Effector memory CD8-positive, alpha-beta T cell (primary cell): ENCODE measurements at regions not wholly inside any gene's neighbourhood (a gene's known extent, or its start where the extent isn't known, plus 50 kb on each side); places are given as distances from the start of the nearest gene placed in this dataset.

Experiments used
- ATAC-seq: fragments of 150-1000 bp; cut with Tn5 transposase; replicated peaks from 2 replicates; pipeline ENCODE4 v1.10.0; 2021; ENCODE audit warnings: mild to moderate bottlenecking, moderate library complexity
- DNase-seq, 3 experiments: peaks; one replicate each; pipeline ENCODE4 v3.0.0; 2021
- H3K27ac Mint-ChIP-seq, 2 donors: one replicate each; pipeline ENCODE4 v1.8.0; 2022; ENCODE audit warnings: mild to moderate bottlenecking in 2 of 2, mixed read lengths in 2 of 2, moderate library complexity in 2 of 2
- H3K27me3 Mint-ChIP-seq, 2 donors: one replicate each; pipeline ENCODE4 v1.8.0; 2022; ENCODE audit warnings: mixed read lengths in 2 of 2
- H3K36me3 Mint-ChIP-seq: one replicate; pipeline ENCODE4 v1.8.0; 2022; ENCODE audit warnings: mild to moderate bottlenecking, moderate library complexity, mixed read lengths; ENCODE audit not compliant: insufficient read depth
- H3K4me1 Mint-ChIP-seq, 2 donors: one replicate each; pipeline ENCODE4 v1.8.0; 2022; ENCODE audit warnings: low read depth in 2 of 2, mixed read lengths in 2 of 2
- H3K4me3 Mint-ChIP-seq, 2 donors: one replicate each; pipeline ENCODE4 v1.8.0; 2022; ENCODE audit warnings: mild to moderate bottlenecking in 2 of 2, mixed read lengths in 2 of 2, moderate library complexity in 2 of 2
- H3K9me3 Mint-ChIP-seq, 2 donors: one replicate each; pipeline ENCODE4 v1.8.0; 2022; ENCODE audit warnings: mixed read lengths in 2 of 2

GRCh38 chr9:105073147-105073546 is 145.2 kb upstream of the ABCA1 start:
- Mint-ChIP-seq H3K4me3 (no peak overlapping the region), H3K9me3 (no peaks in the 10 kb centered on the region), H3K27ac (no peak overlapping the region), H3K36me3 (no peaks in the 10 kb centered on the region), H3K27me3 (no peaks in the 10 kb centered on the region), H3K4me1 (no peaks in the 10 kb centered on the region)
- no peak for ATAC-seq
- no peak for DNase-seq

DNA sequence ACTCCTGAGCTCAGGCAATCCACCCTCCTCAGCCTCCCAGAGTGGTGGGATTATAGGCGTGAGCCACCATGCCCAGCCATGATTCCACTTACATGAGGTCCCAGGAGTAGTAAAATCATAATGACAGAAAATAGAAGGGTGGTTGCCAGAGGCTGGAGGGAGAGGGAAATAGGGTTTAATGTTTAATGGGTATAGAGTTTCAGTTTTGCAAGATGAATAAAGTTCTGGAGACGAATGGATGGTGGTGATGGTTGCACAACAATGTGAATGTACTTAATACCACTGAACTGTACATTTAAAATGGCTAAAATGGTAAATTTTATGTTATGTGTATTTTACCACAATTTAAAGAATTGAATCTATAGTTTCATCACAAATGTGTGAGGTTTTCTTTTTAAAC is 146.5 kb upstream of the ABCA1 start:
- no peaks in the 10 kb centered on the region for H3K27me3 Mint-ChIP-seq
- H3K4me3 Mint-ChIP-seq, result no peak overlapping the region
- no peak overlapping the region for H3K27ac Mint-ChIP-seq
- no peaks in the 10 kb centered on the region for H3K36me3 Mint-ChIP-seq
- no peaks in the 10 kb centered on the region for H3K9me3 Mint-ChIP-seq
- ATAC-seq, result no peak
- no peaks in the 10 kb centered on the region for H3K4me1 Mint-ChIP-seq
- no peak for DNase-seq

GRCh38 chr9:105076729-105077128 is 148.8 kb upstream of the ABCA1 start:
- H3K27ac Mint-ChIP-seq, result no peak overlapping the region
- H3K9me3 Mint-ChIP-seq, result no peaks in the 10 kb centered on the region
- no peaks in the 10 kb centered on the region for H3K4me1 Mint-ChIP-seq
- H3K36me3 Mint-ChIP-seq, result no peaks in the 10 kb centered on the region
- ATAC-seq (no peak), DNase-seq (no peak)
- no peak overlapping the region for H3K4me3 Mint-ChIP-seq
- no peaks in the 10 kb centered on the region for H3K27me3 Mint-ChIP-seq

DNA sequence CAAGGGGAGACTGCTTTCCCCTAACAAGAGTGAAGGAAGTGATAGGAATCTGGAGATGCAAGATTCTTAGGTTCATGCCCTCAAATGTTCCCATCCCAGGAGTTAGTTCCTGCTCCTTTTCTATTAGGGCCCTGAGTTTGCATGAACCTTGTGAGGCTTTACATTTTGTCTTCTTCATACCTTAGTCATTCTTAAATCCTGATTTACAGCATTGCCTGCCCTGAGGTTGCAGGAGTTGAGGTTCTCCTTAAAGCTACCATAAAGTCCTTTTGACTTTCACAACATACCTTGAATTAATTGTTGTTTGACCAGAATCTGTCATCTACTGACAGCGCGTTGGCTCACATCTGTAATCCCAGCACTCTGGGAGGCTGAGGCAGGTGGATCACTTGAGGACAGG is 151.5 kb upstream of the ABCA1 start:
- no peaks in the 10 kb centered on the region for H3K4me1 Mint-ChIP-seq
- H3K27me3 Mint-ChIP-seq, result no peaks in the 10 kb centered on the region
- ATAC-seq, result no peak
- H3K4me3 Mint-ChIP-seq, result no peak overlapping the region
- DNase-seq, result no peak
- H3K27ac Mint-ChIP-seq, result no peak overlapping the region
- H3K36me3 Mint-ChIP-seq, result no peaks in the 10 kb centered on the region
- H3K9me3 Mint-ChIP-seq, result no peaks in the 10 kb centered on the region

GRCh38 chr9:105082843-105083242 is 154.9 kb upstream of the ABCA1 start:
- Mint-ChIP-seq H3K4me3 (no peak overlapping the region), H3K27me3 (no peaks in the 10 kb centered on the region), H3K36me3 (no peaks in the 10 kb centered on the region), H3K9me3 (no peaks in the 10 kb centered on the region), H3K4me1 (no peaks in the 10 kb centered on the region), H3K27ac (peak overlapping the region in 1 of 2 donors; percentile 8)
- ATAC-seq (no peak), DNase-seq (no peak)

GRCh38 chr9:105083256-105083655 is 155.3 kb upstream of the ABCA1 start:
- H3K27me3 Mint-ChIP-seq, result no peaks in the 10 kb centered on the region
- ATAC-seq (no peak), DNase-seq (no peak)
- H3K9me3 Mint-ChIP-seq, result no peaks in the 10 kb centered on the region
- peak overlapping the region in 1 of 2 donors; percentile 8 for H3K27ac Mint-ChIP-seq
- no peaks in the 10 kb centered on the region for H3K36me3 Mint-ChIP-seq
- H3K4me1 Mint-ChIP-seq, result no peaks in the 10 kb centered on the region
- no peak overlapping the region for H3K4me3 Mint-ChIP-seq

GRCh38 chr9:105087910-105088898 is 156.2 kb upstream of the SLC44A1 start:
- H3K9me3 Mint-ChIP-seq, result no peaks in the 10 kb centered on the region
- no peaks in the 10 kb centered on the region for H3K4me1 Mint-ChIP-seq
- DNase-seq, result no peak
- no peak for ATAC-seq
- no peak overlapping the region for H3K27ac Mint-ChIP-seq
- H3K4me3 Mint-ChIP-seq, result no peak overlapping the region
- H3K27me3 Mint-ChIP-seq, result peaks cover 0 to 2% of the 10 kb centered on the region in 2 donors
- H3K36me3 Mint-ChIP-seq, result no peaks in the 10 kb centered on the region

DNA sequence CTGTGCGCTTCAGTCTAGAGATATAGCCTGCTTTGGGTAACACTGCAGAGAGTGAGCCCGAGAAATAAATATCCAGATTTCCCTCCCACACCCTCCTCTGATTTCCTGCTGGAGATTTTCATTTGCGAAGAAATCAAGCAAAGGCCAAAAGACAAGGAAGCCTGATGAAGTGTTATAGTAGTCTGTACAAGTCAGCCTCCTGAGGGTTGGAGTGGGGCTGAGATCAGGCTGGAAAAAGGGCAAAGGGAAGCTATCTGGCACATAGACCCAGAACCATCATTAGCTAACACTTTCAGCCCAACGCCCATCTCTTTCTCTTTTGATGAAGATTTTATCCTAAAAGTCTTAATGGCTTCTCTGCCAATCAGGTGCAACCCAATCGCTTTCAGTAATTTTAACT is 154.6 kb upstream of the SLC44A1 start:
- no peaks in the 10 kb centered on the region for H3K4me1 Mint-ChIP-seq
- ATAC-seq (no peak), DNase-seq (no peak)
- no peak overlapping the region for H3K4me3 Mint-ChIP-seq
- H3K27ac Mint-ChIP-seq, result no peak overlapping the region
- H3K27me3 Mint-ChIP-seq, result peaks cover 0 to 5% of the 10 kb centered on the region in 2 donors
- no peaks in the 10 kb centered on the region for H3K9me3 Mint-ChIP-seq
- no peaks in the 10 kb centered on the region for H3K36me3 Mint-ChIP-seq

DNA sequence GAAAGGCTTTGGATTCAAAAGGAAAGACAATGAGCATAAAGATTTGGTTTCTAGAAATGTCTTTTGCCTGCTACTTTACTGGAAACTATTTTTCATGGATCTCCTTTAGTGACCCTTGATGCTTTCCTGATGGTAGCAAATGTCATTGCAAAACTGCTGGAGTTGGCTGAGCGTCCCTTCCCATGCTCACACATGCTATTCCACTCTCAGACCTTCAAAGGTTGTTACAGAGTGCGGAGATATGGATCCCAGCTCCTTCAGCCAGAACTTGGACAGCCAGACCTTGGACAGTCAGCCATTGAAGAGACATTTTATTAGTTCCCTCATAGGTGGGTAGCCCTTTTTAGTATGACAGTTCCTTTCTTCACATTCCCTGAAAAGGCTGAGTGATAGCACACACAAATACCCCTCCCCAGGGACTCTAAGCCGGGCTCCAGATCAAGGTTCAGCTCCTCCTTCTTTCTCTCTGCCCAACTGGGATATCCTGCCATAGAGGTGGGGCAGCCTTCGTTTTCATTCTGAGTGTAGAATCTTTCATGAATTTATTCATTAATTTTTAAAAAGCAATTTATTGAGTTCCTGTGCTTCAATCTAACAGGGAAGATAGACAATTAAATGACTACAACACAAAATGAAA is 153.3 kb upstream of the SLC44A1 start:
- H3K4me1 Mint-ChIP-seq, result no peaks in the 10 kb centered on the region
- H3K36me3 Mint-ChIP-seq, result no peaks in the 10 kb centered on the region
- H3K27ac Mint-ChIP-seq, result no peak overlapping the region
- H3K4me3 Mint-ChIP-seq, result no peak overlapping the region
- DNase-seq, result no peak
- no peaks in the 10 kb centered on the region for H3K9me3 Mint-ChIP-seq
- no peak for ATAC-seq
- peaks cover 0 to 5% of the 10 kb centered on the region in 2 donors for H3K27me3 Mint-ChIP-seq

GRCh38 chr9:105093685-105094084 is 150.8 kb upstream of the SLC44A1 start:
- no peak overlapping the region for H3K4me3 Mint-ChIP-seq
- peaks cover 0 to 11% of the 10 kb centered on the region in 2 donors for H3K27me3 Mint-ChIP-seq
- no peaks in the 10 kb centered on the region for H3K4me1 Mint-ChIP-seq
- peak overlapping the region in 1 of 2 donors; percentile 5 for H3K27ac Mint-ChIP-seq
- DNase-seq (no peak), ATAC-seq (no peak)
- H3K36me3 Mint-ChIP-seq, result no peaks in the 10 kb centered on the region
- no peaks in the 10 kb centered on the region for H3K9me3 Mint-ChIP-seq

DNA sequence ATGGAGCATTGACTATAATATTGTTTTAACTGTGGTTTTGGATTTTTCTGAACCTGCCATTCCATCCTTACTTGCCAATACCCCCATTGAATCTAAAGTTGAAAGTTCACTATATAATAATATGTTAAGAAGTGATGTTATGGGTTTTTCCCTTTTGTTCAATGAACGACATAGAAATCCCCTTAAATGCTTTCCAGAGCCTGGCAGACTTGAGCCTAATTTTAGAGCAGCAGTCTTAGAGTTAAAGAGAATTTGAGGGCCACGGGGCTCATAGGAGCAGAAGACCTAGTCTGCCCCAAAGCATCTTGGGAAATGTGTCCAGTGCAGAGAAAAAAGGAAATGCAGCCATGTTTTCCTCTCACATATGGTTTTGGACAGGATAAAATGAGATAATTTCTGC is 146.1 kb upstream of the SLC44A1 start:
- ATAC-seq, result no peak
- H3K9me3 Mint-ChIP-seq, result no peaks in the 10 kb centered on the region
- H3K27me3 Mint-ChIP-seq, result peaks cover 0 to 8% of the 10 kb centered on the region in 2 donors
- H3K4me3 Mint-ChIP-seq, result no peak overlapping the region
- H3K36me3 Mint-ChIP-seq, result no peaks in the 10 kb centered on the region
- H3K27ac Mint-ChIP-seq, result no peak overlapping the region
- H3K4me1 Mint-ChIP-seq, result no peaks in the 10 kb centered on the region
- no peak for DNase-seq

DNA sequence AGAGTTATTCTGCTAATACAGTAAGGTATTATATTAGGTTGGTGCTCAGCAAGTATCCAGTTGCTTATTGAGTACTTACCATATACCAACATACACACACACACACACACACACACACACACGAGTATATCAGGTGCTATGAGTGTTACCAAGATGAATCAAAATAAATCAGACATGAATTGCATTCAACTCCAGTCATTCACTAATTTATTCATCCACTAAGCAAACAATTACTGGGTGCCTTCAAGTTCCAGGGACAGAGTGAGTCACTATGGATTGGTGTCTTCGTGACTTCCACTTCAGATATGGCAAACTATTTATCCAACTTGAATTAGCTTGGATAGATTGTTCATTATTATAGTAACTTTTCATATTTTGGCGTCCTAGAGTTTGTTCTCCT is 140.7 kb upstream of the SLC44A1 start:
- ATAC-seq, result no peak
- no peak for DNase-seq
- H3K27me3 Mint-ChIP-seq, result peaks cover 6 to 22% of the 10 kb centered on the region in 2 donors
- H3K27ac Mint-ChIP-seq, result no peak overlapping the region
- H3K36me3 Mint-ChIP-seq, result no peaks in the 10 kb centered on the region
- H3K4me3 Mint-ChIP-seq, result no peak overlapping the region
- no peaks in the 10 kb centered on the region for H3K4me1 Mint-ChIP-seq
- H3K9me3 Mint-ChIP-seq, result no peaks in the 10 kb centered on the region

DNA sequence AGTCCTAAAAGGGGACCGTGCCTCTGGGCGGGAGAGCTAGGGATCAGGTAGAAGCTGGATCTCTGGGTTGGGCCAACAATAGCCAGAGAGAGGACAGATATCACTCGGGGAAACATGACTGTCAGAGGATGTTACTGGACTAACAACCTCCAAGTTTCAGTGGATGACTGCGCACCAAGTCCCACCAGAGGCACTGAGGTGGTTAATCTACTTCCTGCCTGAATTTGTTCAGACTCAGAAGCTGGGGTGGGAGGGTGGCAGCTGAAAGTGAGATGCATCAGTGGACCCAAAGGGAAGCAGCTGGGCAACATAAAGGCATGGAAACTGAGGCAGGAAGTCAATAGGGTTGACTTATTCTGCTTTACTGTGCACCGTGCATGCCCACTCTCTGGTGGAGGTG is 130.1 kb upstream of the SLC44A1 start:
- Mint-ChIP-seq H3K9me3 (no peaks in the 10 kb centered on the region), H3K4me3 (peak overlapping the region in 1 of 2 donors; percentile 38), H3K36me3 (no peaks in the 10 kb centered on the region), H3K27me3 (peaks cover 0 to 26% of the 10 kb centered on the region in 2 donors), H3K27ac (no peak overlapping the region), H3K4me1 (peaks cover 19 to 26% of the 10 kb centered on the region in 2 donors)
- ATAC-seq (no peak), DNase-seq (no peak)
